ENCODE measurements at regions not wholly inside any gene's neighbourhood (a gene's known extent, or its start where the extent isn't known, plus 50 kb on each side); places are given as distances from the start of the nearest gene placed in this dataset.

DNA sequence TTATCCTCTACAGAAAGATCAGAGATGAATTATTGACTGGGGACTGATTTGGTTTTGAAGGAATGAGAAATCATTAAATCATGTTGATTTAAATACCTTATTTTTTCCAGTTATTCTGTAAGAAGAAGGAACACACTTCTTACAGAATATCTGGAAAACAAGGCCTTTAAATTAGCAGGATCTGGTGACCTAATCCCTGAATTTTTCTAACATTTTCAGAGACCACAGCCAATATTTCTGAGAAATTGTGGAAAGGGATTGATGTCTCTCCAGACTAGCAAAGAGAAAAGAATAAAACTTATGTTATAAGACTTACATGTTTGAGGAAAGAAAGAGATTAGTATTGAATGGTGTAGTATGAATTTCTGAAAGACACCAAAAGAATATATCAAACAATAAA, 104.0 kb downstream of the KCNE4 start:
- TF ChIP-seq, protein P1, sequence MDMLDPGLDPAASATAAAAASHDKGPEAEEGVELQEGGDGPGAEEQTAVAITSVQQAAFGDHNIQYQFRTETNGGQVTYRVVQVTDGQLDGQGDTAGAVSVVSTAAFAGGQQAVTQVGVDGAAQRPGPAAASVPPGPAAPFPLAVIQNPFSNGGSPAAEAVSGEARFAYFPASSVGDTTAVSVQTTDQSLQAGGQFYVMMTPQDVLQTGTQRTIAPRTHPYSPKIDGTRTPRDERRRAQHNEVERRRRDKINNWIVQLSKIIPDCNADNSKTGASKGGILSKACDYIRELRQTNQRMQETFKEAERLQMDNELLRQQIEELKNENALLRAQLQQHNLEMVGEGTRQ (IDR thresholded peaks at IDR 0.05; ENCODE audit: low read length) = no peak
- TF ChIP-seq POLR2A (IDR thresholded peaks at IDR 0.05; ENCODE audit: control extremely low read depth in 1 of 2, low read depth in 2 of 2, low read length in 2 of 2) (no peak), RBBP5 (IDR thresholded peaks at IDR 0.05; ENCODE audit: borderline replicate concordance, low read depth, low read length) (no peak), EP300 (IDR thresholded peaks at IDR 0.05; ENCODE audit: borderline replicate concordance in 1 of 2, low read depth in 2 of 2, low read length in 2 of 2) (no peak), CTCF (IDR thresholded peaks at IDR 0.05; ENCODE audit: control extremely low read depth in 1 of 3, insufficient read depth in 1 of 3, low read depth in 1 of 3, low read length in 3 of 3) (no peak), SP1 (IDR thresholded peaks at IDR 0.05; ENCODE audit: low read depth, low read length) (no peak), HDAC2 (IDR thresholded peaks at IDR 0.05; ENCODE audit: borderline replicate concordance in 1 of 2, low read depth in 2 of 2, low read length in 2 of 2) (no peak), POLR2AphosphoS5 (IDR thresholded peaks at IDR 0.05; ENCODE audit: low read depth, low read length) (no peak), TAF1 (IDR thresholded peaks at IDR 0.05; ENCODE audit: low read depth, low read length) (no peak), RFX5 (IDR thresholded peaks at IDR 0.05; ENCODE audit: borderline replicate concordance, low read depth, low read length) (no peak), TBP (IDR thresholded peaks at IDR 0.05; ENCODE audit: low read depth, low read length) (no peak), CHD1 (IDR thresholded peaks at IDR 0.05; ENCODE audit: low read depth, low read length) (no peak), TEAD4 (IDR thresholded peaks at IDR 0.05; ENCODE audit: low read depth, low read length) (no peak)

Data from H1 (cell line).